ELF-1 (cell line): ENCODE measurements at regions not wholly inside any gene's neighbourhood (a gene's known extent, or its start where the extent isn't known, plus 50 kb on each side); places are given as distances from the start of the nearest gene placed in this dataset.
"Not testable (repeated sequence)": the region's sequence is repeated elsewhere in the genome, so short reads cannot be mapped to it uniquely, and the experiment has no call there.

Experiments used
- DNase-seq: peaks from one replicate; pipeline ENCODE4 v3.0.0-alpha.2; 2016; ENCODE audit warnings: low read depth, low spot score

- peak; percentile 87 for DNase-seq
These were observed 105.2 kb downstream of the OR2B2 start for GRCh38 chr6:27806981-27807440.

- DNase-seq = no peak
These were observed 106.8 kb downstream of the OR2B2 start for GRCh38 chr6:27805347-27805746.

- no peak for DNase-seq
These were observed 107.3 kb downstream of the OR2B2 start for GRCh38 chr6:27804851-27805250.

GRCh38 chr6:27800731-27801373 lies 111.3 kb downstream of the OR2B2 start:
- DNase-seq = no peak

- no peak for DNase-seq
These were observed 114.2 kb downstream of the OR2B2 start for GRCh38 chr6:27797960-27798359.

GRCh38 chr6:27796736-27797481 lies 115.3 kb downstream of the OR2B2 start:
- DNase-seq = not testable (repeated sequence)

- peak; percentile 91 for DNase-seq
These were observed 116.3 kb downstream of the OR2B2 start for GRCh38 chr6:27795697-27796494.

GRCh38 chr6:27791182-27791943 lies 120.8 kb downstream of the OR2B2 start:
- peak; percentile 87 for DNase-seq

GRCh38 chr6:27788376-27788775 lies 123.8 kb downstream of the OR2B2 start:
- DNase-seq = not testable (repeated sequence)

GRCh38 chr6:27786048-27786447 lies 126.1 kb downstream of the OR2B2 start:
- no peak for DNase-seq

- no peak for DNase-seq
These were observed 126.9 kb downstream of the OR2B2 start for GRCh38 chr6:27785294-27785693.

GRCh38 chr6:27782748-27783147 lies 129.4 kb downstream of the OR2B2 start:
- no peak for DNase-seq

GRCh38 chr6:27778625-27779417 lies 133.4 kb downstream of the OR2B2 start:
- no peak for DNase-seq

- DNase-seq = peak; percentile 59
These were observed 134.4 kb downstream of the OR2B2 start for GRCh38 chr6:27777614-27778355.

- no peak for DNase-seq
These were observed 135.1 kb downstream of the OR2B2 start for GRCh38 chr6:27777126-27777525.

- no peak for DNase-seq
These were observed 135.7 kb downstream of the OR2B2 start for GRCh38 chr6:27776504-27776903.

GRCh38 chr6:27775796-27776184 lies 136.4 kb downstream of the OR2B2 start:
- DNase-seq = no peak

GRCh38 chr6:27775138-27775795 lies 136.9 kb downstream of the OR2B2 start:
- DNase-seq = not testable (repeated sequence)

- DNase-seq = not testable (repeated sequence)
These were observed 138.0 kb downstream of the OR2B2 start for GRCh38 chr6:27774264-27774600.
